Ovary (tissue), 1 donor: ENCODE measurements at regions not wholly inside any gene's neighbourhood (a gene's known extent, or its start where the extent isn't known, plus 50 kb on each side); places are given as distances from the start of the nearest gene placed in this dataset.

ENCODE experiments used
- EP300 ChIP-seq: sonication (generic); formaldehyde crosslinking; IDR thresholded peaks from one replicate; pipeline ENCODE4 v1.6.1; 2017; ENCODE audit warnings: antibody characterized with exemption
- POLR2A ChIP-seq: fragments of 450-650 bp; IDR thresholded peaks from one replicate; pipeline ENCODE4 v1.6.1; 2017; ENCODE audit warnings: antibody characterized with exemption, mild to moderate bottlenecking, moderate library complexity

- TF ChIP-seq EP300 (no peak), POLR2A (no peak)
Observed at GRCh38 chr13:80718970-80719369, 378.0 kb upstream of the SPRY2 start.
